CD4-positive, alpha-beta T cell (primary cell): ENCODE measurements at regions not wholly inside any gene's neighbourhood (a gene's known extent, or its start where the extent isn't known, plus 50 kb on each side); places are given as distances from the start of the nearest gene placed in this dataset.

Source experiments
- ATAC-seq: fragments of 200-7000 bp; cut with Tn5 transposase; one replicate; pipeline ENCODE4 v1.10.0; 2022; ENCODE audit warnings: mild to moderate bottlenecking; ENCODE audit not compliant: poor library complexity
- CTCF ChIA-PET: fragments of 350-600 bp; sonication (Branson Sonifier 250); formaldehyde crosslinking; loops from one replicate; lab custom pipeline; 2021; ENCODE audit warnings: antibody characterized with exemption, inconsistent platforms; lab: Charles Lee
- POLR2A ChIA-PET: fragments of 350-600 bp; sonication (Branson Sonifier 250); formaldehyde crosslinking; loops from one replicate; lab custom pipeline; 2021; ENCODE audit warnings: antibody characterized with exemption, inconsistent platforms; lab: Charles Lee
- DNase-seq, 14 experiments: peaks; one replicate each; pipeline ENCODE4 v3.0.0-alpha.2; 2013 to 2020; ENCODE audit warnings: mixed read lengths in 2 of 14
- H3K27ac ChIP-seq, 2 donors: one replicate each; pipeline versions ENCODE4 v1.5.1 to v1.7.0; 2013; ENCODE audit warnings: low read length in 2 of 2, low read depth in 1 of 2, mild to moderate bottlenecking in 1 of 2
- H3K27me3 ChIP-seq, 2 experiments: 1 replicate in 1 of 2; 2 replicates in 1 of 2; pipeline versions ENCODE4 v1.6.1 to v1.7.0; 2013; ENCODE audit warnings: low read length in 2 of 2, control low read depth in 1 of 2, mild to moderate bottlenecking in 1 of 2, moderate library complexity in 1 of 2; ENCODE audit not compliant: insufficient read depth in 2 of 2, control insufficient read depth in 1 of 2
- H3K36me3 ChIP-seq: one replicate; pipeline ENCODE4 v1.6.1; 2013; ENCODE audit warnings: low read length, control low read depth; ENCODE audit not compliant: insufficient read depth
- H3K4me1 ChIP-seq: one replicate; pipeline ENCODE4 v1.6.1; 2013; ENCODE audit warnings: low read length, control low read depth; ENCODE audit not compliant: insufficient read depth
- H3K4me3 ChIP-seq: one replicate; pipeline ENCODE4 v1.5.1; 2013; ENCODE audit warnings: mild to moderate bottlenecking, low read length, moderate library complexity
- H3K9me3 ChIP-seq, 2 experiments: 1 replicate in 1 of 2; 2 replicates in 1 of 2; pipeline versions ENCODE4 v1.6.1 to v1.7.0; 2013; ENCODE audit warnings: low read length in 2 of 2, mild to moderate bottlenecking in 2 of 2, control low read depth in 1 of 2, moderate library complexity in 1 of 2; ENCODE audit not compliant: control insufficient read depth in 1 of 2, insufficient read depth in 1 of 2
- H3K27ac Mint-ChIP-seq: one replicate; pipeline ENCODE4 v1.8.0; 2020; ENCODE audit warnings: mixed read lengths
- H3K27me3 Mint-ChIP-seq: one replicate; pipeline ENCODE4 v1.8.0; 2021; ENCODE audit warnings: mixed read lengths
- H3K36me3 Mint-ChIP-seq: one replicate; pipeline ENCODE4 v1.8.0; 2021; ENCODE audit warnings: low read depth, mixed read lengths
- H3K4me1 Mint-ChIP-seq: one replicate; pipeline ENCODE4 v1.8.0; 2021; ENCODE audit warnings: low read depth, mixed read lengths
- H3K4me3 Mint-ChIP-seq: one replicate; pipeline ENCODE4 v1.8.0; 2020; ENCODE audit warnings: mild to moderate bottlenecking, mixed read lengths
- H3K9me3 Mint-ChIP-seq: one replicate; pipeline ENCODE4 v1.8.0; 2020; ENCODE audit warnings: mixed read lengths
- intact Hi-C, 2 experiments: fragments of 100-400 bp; cut with DNase I in 1 of 2; cut with micrococcal nuclease in 1 of 2; formaldehyde crosslinking; loops; one replicate each; pipeline versions ENCODE4 v1.15.1 to v1.9.0; 2023 to 2025; cut with DNase I, micrococcal nuclease
- TF ChIP-seq, protein P1 (sequence below): fragments of 200-600 bp; IDR thresholded peaks from one replicate; pipeline ENCODE4 v1.8.0; 2022; ENCODE audit warnings: antibody characterized with exemption, mild to moderate bottlenecking

DNA sequence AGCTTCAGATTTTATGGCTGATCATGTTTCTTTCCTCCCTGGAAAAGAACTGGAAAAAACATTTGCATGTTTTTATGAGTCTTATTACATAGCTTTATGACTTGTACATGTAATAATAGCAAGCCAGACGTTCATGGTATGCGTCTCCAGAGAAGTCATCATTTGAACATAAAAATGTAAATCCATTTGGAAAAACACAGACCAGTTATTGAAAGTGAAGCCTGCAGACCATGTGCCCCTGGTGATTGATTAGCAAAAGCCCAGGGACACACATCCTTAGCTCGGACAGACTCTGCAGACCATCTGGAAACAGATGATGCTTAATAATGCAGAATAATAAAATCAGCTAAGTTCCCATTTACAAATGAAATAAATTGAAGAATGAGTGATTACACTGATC, 283.1 kb downstream of the TDRD15 start:
- Histone ChIP-seq H3K36me3 (no peaks in the 10 kb centered on the region), H3K4me3 (no peak overlapping the region), H3K4me1 (no peaks in the 10 kb centered on the region), H3K27me3 (no peaks in the 10 kb centered on the region), H3K27ac (no peak overlapping the region), H3K9me3 (no peaks in the 10 kb centered on the region)
- ATAC-seq: no peak
- Mint-ChIP-seq H3K27ac (no peak overlapping the region), H3K36me3 (no peaks in the 10 kb centered on the region), H3K9me3 (peaks cover 3% of the 10 kb centered on the region), H3K27me3 (no peaks in the 10 kb centered on the region), H3K4me3 (no peak overlapping the region), H3K4me1 (no peaks in the 10 kb centered on the region)
- ChIA-PET CTCF (no interaction called here), POLR2A (no interaction called here)
- intact Hi-C loops: no loop called here
- TF ChIP-seq, protein P1, sequence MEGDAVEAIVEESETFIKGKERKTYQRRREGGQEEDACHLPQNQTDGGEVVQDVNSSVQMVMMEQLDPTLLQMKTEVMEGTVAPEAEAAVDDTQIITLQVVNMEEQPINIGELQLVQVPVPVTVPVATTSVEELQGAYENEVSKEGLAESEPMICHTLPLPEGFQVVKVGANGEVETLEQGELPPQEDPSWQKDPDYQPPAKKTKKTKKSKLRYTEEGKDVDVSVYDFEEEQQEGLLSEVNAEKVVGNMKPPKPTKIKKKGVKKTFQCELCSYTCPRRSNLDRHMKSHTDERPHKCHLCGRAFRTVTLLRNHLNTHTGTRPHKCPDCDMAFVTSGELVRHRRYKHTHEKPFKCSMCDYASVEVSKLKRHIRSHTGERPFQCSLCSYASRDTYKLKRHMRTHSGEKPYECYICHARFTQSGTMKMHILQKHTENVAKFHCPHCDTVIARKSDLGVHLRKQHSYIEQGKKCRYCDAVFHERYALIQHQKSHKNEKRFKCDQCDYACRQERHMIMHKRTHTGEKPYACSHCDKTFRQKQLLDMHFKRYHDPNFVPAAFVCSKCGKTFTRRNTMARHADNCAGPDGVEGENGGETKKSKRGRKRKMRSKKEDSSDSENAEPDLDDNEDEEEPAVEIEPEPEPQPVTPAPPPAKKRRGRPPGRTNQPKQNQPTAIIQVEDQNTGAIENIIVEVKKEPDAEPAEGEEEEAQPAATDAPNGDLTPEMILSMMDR: no peak
- no peak for DNase-seq

DNA sequence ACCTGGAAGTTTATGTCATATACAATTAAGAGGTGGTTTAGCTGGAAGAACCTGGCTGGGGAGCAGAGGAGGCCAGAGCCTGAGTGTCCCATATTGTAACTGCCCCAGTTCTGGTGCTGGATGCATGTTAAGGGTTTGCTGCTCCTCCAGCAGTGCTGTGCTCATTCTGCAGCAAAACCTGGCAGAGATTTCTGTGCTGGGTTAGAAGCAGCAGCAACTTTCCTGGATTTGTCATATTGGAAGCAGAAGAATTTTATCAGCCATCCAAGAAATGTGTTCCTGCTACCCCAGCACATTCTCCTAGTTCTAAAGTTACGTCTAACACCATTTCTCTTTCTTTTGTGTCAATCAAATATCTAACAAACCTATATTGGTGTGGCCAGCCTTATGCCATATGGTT, 284.1 kb downstream of the TDRD15 start:
- H3K27me3 ChIP-seq: no peaks in the 10 kb centered on the region
- Mint-ChIP-seq H3K27me3 (no peaks in the 10 kb centered on the region), H3K36me3 (no peaks in the 10 kb centered on the region), H3K4me3 (no peak overlapping the region), H3K27ac (no peak overlapping the region), H3K4me1 (no peaks in the 10 kb centered on the region), H3K9me3 (peaks cover 3% of the 10 kb centered on the region)
- H3K4me3 ChIP-seq: no peak overlapping the region
- TF ChIP-seq, protein P1: no peak
- no peaks in the 10 kb centered on the region for H3K36me3 ChIP-seq
- no peak for ATAC-seq
- intact Hi-C loops: no loop called here
- POLR2A ChIA-PET: no interaction called here
- no peaks in the 10 kb centered on the region for H3K9me3 ChIP-seq
- CTCF ChIA-PET: no interaction called here
- H3K27ac ChIP-seq: no peak overlapping the region
- no peak for DNase-seq
- H3K4me1 ChIP-seq: no peaks in the 10 kb centered on the region

DNA sequence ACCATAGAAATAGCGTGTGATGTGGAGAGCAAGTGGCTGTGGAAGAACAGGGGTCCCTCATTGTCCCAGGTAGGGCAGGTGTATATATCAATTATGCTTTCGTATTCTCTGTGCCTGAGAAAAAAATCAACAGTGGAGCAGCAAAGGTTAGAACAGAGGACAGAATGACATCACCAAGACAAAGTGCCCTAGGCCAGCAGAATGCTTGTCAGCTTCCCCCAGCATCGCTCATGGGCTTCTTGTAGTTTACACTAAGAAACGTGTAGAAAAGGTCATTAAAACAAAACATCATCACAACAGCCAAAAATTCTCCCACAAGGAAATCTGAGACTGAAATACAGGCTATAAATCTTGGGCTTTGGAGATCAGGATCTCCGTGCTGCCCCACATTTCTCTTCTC, 288.0 kb downstream of the TDRD15 start:
- Mint-ChIP-seq H3K36me3 (no peaks in the 10 kb centered on the region), H3K27ac (no peak overlapping the region), H3K27me3 (no peaks in the 10 kb centered on the region), H3K9me3 (peaks cover 7% of the 10 kb centered on the region), H3K4me1 (no peaks in the 10 kb centered on the region), H3K4me3 (no peak overlapping the region)
- Histone ChIP-seq H3K9me3 (no peaks in the 10 kb centered on the region), H3K27ac (no peak overlapping the region), H3K27me3 (no peaks in the 10 kb centered on the region), H3K4me1 (no peaks in the 10 kb centered on the region), H3K4me3 (no peak overlapping the region), H3K36me3 (no peaks in the 10 kb centered on the region)
- ATAC-seq (no peak), DNase-seq (no peak)
- intact Hi-C loops: no loop called here
- TF ChIP-seq, protein P1: no peak
- CTCF ChIA-PET: no interaction called here
- POLR2A ChIA-PET: no interaction called here
